Fibroblast of the aortic adventitia (primary cell): ENCODE measurements at regions not wholly inside any gene's neighbourhood (a gene's known extent, or its start where the extent isn't known, plus 50 kb on each side); places are given as distances from the start of the nearest gene placed in this dataset.

Experiments
- DNase-seq: peaks from one replicate; pipeline ENCODE4 v3.0.0-alpha.2; 2010; ENCODE audit warnings: low read depth
- H3K4me3 ChIP-seq: 2 replicates; pipeline ENCODE4 v1.5.1; 2011; ENCODE audit warnings: low read depth, mild to moderate bottlenecking, control low read depth, low read length, moderate library complexity
- TF ChIP-seq, protein P1 (sequence below): IDR thresholded peaks from 2 replicates; pipeline ENCODE4 v1.5.1; 2011; ENCODE audit warnings: mild to moderate bottlenecking, low read length, control low read depth, inconsistent platforms; ENCODE audit not compliant: insufficient read depth

DNA sequence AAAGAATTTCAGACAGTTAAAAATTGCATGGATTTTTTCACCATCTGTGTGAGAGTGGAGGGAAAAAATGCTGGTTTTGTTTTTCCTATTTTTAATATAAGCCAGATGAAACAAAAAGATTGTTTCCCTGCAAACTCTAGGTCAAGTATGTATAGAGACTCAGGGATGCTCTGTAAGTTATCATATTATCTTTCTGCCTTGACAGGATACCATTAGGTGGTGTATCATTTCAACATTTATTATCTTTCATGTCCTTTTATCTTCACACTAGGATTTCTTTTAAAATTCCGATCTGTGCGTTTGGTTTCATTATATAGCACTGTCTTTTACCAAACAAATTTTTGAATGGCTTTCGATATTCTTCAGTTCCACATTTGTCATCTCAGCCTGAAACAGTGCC lies 225.3 kb downstream of the EN1 start:
- H3K4me3 ChIP-seq: no peak overlapping the region
- DNase-seq: no peak
- TF ChIP-seq, protein P1, sequence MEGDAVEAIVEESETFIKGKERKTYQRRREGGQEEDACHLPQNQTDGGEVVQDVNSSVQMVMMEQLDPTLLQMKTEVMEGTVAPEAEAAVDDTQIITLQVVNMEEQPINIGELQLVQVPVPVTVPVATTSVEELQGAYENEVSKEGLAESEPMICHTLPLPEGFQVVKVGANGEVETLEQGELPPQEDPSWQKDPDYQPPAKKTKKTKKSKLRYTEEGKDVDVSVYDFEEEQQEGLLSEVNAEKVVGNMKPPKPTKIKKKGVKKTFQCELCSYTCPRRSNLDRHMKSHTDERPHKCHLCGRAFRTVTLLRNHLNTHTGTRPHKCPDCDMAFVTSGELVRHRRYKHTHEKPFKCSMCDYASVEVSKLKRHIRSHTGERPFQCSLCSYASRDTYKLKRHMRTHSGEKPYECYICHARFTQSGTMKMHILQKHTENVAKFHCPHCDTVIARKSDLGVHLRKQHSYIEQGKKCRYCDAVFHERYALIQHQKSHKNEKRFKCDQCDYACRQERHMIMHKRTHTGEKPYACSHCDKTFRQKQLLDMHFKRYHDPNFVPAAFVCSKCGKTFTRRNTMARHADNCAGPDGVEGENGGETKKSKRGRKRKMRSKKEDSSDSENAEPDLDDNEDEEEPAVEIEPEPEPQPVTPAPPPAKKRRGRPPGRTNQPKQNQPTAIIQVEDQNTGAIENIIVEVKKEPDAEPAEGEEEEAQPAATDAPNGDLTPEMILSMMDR: no peak

DNA sequence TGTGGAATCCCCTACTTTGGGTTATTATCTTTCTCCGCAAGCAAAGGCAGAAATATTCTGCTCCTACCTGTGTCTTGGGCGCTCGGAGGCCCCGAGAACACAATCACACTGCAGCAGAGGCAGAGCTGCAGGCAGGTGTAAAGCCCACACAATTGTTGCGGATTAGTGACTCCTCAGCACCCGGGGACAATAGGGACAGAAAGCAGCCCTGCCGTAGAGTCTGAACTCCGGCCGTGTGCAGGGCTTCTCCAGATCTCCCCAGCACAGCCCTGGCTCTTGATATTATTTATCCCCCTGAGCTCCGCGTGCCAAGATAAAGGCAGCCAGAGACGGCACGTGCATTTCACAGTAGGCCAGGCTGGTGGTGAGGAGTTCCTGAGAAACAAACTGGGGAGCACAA lies 229.2 kb downstream of the EN1 start:
- H3K4me3 ChIP-seq: no peak overlapping the region
- no peak for DNase-seq
- TF ChIP-seq, protein P1: no peak

DNA sequence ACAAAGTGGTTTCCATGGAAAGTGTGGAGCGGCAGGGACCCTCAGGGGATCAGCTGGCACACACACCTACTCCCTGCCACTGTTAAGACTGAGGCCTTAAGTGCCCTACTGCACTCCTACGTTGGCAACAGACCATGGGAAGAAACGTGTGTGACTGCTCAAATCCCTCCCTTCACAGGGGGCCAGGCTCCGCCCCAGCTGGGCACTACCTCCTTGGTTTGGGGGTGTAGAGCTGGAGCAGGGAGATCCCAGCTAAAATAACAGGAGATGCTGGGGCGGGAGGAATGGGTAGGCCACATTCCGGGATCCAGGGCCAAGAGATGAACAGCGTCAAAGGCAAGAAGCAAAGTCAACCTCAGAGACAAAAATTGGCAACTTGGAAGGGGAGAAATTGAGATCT lies 231.0 kb downstream of the EN1 start:
- H3K4me3 ChIP-seq: no peak overlapping the region
- TF ChIP-seq, protein P1: no peak

DNA sequence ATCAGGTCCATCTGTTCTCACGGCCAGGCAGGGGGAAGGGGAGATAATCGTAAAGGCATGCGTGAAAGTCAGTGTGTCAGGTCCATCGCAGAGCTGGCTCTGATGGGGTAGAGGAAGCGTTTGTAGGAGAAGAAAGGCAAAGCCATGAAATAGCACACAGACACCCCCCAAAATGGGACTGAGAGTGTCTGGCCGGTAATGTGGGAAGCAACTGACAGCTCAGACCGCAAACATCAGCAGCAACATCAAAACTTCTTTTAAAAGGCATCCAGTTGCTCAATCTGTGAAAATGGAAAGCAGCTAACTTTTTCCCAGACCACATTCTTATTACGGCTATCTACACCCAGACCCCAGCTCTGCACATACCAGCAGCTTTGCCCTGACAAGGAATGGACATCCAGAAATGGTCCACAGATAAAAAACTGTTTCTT lies 232.6 kb downstream of the EN1 start:
- TF ChIP-seq, protein P1: no peak
- DNase-seq: peak; percentile 60
- H3K4me3 ChIP-seq: no peak overlapping the region

More for the DNA sequence above, 231.0 kb downstream of the EN1 start:
- DNase-seq: no peak

DNA sequence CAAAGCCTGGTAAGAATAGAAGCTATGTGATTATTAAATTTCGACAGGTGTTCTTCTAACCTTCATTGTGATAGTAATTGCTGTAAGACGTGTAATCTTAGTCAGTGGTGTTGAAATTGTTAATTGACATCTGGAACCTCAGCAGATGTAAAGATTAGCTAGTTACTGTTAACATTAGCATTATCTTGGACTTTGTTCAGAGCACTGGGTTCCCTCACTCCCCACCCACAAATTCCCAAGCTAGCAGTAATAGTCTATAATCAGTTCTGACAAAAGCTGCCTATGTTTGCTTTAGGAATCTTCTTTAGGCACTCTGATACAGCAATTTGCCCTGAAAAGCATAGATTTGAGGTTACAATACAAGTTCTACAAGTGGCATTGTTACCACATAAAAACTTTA lies 233.7 kb downstream of the EN1 start:
- no peak overlapping the region for H3K4me3 ChIP-seq
- TF ChIP-seq, protein P1: no peak
- no peak for DNase-seq

DNA sequence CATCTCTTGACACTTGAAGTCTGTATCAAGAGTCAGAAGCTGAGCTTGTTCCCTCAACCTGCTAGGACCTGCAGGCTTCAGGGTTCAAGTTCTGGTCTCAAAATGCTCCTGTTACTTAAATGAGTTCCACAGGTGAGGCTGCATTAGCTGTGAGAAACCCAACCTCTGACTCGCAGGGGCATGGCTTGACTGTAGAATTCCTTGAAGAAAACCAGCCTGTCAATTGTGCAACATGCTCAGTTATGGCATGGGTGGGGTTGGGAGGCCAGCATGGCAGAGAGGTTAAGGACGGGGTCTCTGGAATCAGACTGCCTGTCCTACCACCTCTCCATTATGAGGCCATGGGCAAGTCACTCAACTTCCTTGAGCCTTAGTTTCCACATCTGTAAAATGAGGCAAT lies 235.8 kb downstream of the EN1 start:
- TF ChIP-seq, protein P1: no peak
- no peak for DNase-seq
- no peak overlapping the region for H3K4me3 ChIP-seq

DNA sequence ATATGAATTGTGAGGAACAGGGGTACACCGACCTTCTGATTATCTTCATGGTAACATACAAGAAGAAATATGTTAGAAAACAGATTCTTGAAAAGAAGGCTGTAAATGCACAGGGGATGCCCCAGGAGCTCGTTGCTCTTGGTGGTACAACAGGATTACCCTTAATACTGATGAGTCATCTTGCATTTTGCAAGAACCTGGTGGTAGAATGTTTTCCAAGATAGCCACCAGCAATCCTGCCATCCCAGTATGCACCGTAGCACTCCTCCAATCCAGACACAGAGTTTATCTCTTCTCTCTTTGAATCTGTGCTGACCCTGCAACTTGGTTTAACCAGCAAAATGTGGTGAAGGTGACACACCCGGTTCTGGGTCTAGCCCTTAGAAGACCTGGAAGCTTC lies 238.3 kb downstream of the EN1 start:
- DNase-seq: no peak
- TF ChIP-seq, protein P1: no peak
- H3K4me3 ChIP-seq: no peak overlapping the region
